ENCODE measurements at regions not wholly inside any gene's neighbourhood (a gene's known extent, or its start where the extent isn't known, plus 50 kb on each side); places are given as distances from the start of the nearest gene placed in this dataset.
A peak's percentile ranks its signal among the peaks of the same experiment; 100 is the strongest.

DNA sequence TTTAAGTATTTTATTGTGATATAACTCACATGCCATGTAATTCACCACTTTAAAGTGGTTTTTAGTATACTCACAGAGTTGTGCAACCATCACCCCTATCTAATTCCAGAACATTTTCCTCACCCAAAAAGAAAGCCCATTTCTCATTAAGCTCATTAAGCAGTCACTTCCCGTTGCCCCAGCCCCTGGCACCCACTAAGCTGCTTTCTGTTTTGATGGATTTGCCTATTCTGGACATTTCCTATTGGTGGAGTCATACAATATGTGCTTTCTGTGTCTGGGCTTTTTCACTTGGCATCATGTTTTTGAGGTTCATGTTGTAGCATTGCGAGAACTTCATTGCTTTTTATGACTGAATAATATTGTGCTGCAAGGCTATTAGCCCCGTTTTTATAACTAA, 66.0 kb downstream of the ARL6IP4 start:
- Histone ChIP-seq H3K36me3 (no peaks in the 10 kb centered on the region), H3K4me3 (no peak overlapping the region), H3K9me3 (no peaks in the 10 kb centered on the region), H3K4me1 (peaks cover 0 to 35% (median 13%) of the 10 kb centered on the region in 4 donors), H3K27me3 (no peaks in the 10 kb centered on the region), H3K27ac (peak overlapping the region in 1 of 4 donors; percentile 45)
- 35 to 49% methylated on average over 3 of the region's 3 CpGs for WGBS, 2 donors
- TF ChIP-seq EP300 (IDR thresholded peaks at IDR 0.05) (no peak), POLR2A (IDR thresholded peaks at IDR 0.05) (no peak)
- TF ChIP-seq, protein P1, sequence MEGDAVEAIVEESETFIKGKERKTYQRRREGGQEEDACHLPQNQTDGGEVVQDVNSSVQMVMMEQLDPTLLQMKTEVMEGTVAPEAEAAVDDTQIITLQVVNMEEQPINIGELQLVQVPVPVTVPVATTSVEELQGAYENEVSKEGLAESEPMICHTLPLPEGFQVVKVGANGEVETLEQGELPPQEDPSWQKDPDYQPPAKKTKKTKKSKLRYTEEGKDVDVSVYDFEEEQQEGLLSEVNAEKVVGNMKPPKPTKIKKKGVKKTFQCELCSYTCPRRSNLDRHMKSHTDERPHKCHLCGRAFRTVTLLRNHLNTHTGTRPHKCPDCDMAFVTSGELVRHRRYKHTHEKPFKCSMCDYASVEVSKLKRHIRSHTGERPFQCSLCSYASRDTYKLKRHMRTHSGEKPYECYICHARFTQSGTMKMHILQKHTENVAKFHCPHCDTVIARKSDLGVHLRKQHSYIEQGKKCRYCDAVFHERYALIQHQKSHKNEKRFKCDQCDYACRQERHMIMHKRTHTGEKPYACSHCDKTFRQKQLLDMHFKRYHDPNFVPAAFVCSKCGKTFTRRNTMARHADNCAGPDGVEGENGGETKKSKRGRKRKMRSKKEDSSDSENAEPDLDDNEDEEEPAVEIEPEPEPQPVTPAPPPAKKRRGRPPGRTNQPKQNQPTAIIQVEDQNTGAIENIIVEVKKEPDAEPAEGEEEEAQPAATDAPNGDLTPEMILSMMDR (IDR thresholded peaks at IDR 0.05) = no peak
- DNase-seq (ENCODE audit: low spot score in 2 of 2) = no peak

DNA sequence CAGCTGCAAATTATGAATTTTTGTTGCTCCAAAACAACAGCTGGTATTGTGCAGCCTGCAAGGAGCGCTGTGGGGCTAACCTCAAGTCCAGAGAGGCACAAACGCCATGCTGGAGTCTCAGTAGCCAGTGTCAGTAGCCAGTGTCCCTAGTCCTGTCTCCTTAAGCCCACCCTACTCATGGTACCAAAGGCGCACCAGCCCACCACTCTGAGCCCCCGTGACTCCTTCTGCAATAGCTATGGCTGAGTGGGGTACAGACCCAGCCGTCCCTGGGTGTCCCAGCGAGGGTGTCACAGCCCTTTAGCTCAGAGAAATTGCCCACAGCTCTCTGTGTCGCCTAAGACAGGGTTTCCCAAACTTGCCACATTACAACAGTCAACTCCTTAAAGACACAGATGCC, 65.2 kb downstream of the ARL6IP4 start:
- TF ChIP-seq, protein P1 (IDR thresholded peaks at IDR 0.05) = no peak
- TF ChIP-seq EP300 (IDR thresholded peaks at IDR 0.05) = no peak
- TF ChIP-seq POLR2A (IDR thresholded peaks at IDR 0.05) = no peak
- H3K9me3 ChIP-seq = no peaks in the 10 kb centered on the region
- no peaks in the 10 kb centered on the region for H3K27me3 ChIP-seq
- 57 to 69% methylated on average over 7 of the region's 7 CpGs for WGBS, 2 donors
- no peak overlapping the region for H3K4me3 ChIP-seq
- H3K36me3 ChIP-seq = no peaks in the 10 kb centered on the region
- DNase-seq (ENCODE audit: low spot score in 2 of 2) = no peak
- H3K27ac ChIP-seq = peak overlapping the region in 2 of 4 donors; percentile 45 to 64
- peaks cover 0 to 35% (median 13%) of the 10 kb centered on the region in 4 donors for H3K4me1 ChIP-seq

DNA sequence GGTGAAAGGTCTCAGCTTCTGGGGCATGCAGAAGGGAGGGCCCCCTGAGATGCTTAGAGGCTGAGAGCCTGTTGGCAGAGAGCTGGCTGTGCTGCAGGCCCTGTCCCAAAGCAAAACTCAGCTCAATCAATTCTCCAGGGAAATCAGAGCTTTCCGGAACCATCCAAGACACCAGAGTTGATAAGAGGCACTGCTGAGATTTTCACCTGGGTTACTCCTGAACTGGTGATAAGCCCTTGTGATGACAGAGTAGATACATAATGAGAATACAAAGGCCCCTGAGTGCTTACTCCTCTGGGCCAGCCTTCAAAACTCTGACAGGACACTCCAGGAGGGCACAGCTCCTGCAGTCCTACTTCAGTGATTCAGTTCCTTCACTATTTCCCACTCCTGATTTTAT, 63.9 kb downstream of the ARL6IP4 start:
- no peak for DNase-seq (ENCODE audit: low spot score in 2 of 2)
- WGBS, 2 donors = 92 to 100% methylated on average over 1 of the region's 1 CpG
- Histone ChIP-seq H3K9me3 (no peaks in the 10 kb centered on the region), H3K4me1 (peaks cover 0 to 35% (median 13%) of the 10 kb centered on the region in 4 donors), H3K27me3 (no peaks in the 10 kb centered on the region), H3K36me3 (no peaks in the 10 kb centered on the region), H3K4me3 (no peak overlapping the region), H3K27ac (peak overlapping the region in 1 of 4 donors; percentile 7)
- TF ChIP-seq, protein P1 (IDR thresholded peaks at IDR 0.05) = no peak
- TF ChIP-seq EP300 (IDR thresholded peaks at IDR 0.05) (no peak), POLR2A (IDR thresholded peaks at IDR 0.05) (no peak)

DNA sequence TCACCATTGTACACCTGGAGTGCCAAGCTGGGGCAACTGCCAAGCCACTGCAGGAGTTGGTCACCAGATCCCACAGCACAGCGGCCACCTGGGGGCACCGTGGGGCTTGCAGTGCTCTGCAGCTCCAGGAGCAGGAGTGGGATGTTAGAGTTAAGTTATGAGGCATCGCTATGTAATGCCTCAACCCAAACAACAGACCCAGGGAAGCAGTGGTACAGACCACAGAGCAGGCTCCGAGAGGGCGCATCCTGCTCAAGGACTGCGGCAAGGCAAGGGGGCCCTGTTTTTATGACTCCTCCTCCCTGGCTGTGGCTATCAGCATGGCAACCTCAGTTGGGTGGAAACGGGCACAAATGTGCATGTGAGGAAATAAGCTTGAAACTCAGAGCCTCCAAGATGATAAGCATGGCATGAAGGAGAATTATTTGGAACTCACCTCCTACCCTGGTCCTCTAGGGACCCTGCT, 63.1 kb downstream of the ARL6IP4 start:
- no peak overlapping the region for H3K4me3 ChIP-seq

DNA sequence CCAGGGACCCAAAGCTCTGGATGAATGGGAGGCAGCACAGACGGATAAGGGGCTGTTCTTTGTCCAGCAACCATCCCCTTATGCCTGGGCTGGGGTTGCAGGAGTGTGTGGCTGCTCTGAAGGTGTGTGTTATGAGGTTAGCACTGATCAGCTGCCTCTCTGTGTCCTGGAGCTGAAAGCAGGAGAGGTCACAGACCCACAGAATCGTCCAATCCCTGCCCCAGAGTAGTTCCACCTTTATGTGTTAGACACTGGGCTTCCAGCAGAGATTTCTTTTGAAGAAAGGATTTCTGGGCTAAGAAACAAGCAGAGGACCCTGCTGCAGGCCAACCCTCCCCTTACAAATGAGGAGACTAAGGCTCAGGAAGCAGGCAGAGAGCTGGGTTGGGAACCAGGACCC, 62.4 kb downstream of the ARL6IP4 start:
- TF ChIP-seq, protein P1 (IDR thresholded peaks at IDR 0.05) = no peak
- no peak for TF ChIP-seq EP300 (IDR thresholded peaks at IDR 0.05)
- WGBS, 2 donors = 60 to 74% methylated on average over 1 to 2 of the region's 2 CpGs
- H3K4me3 ChIP-seq = no peak overlapping the region
- no peaks in the 10 kb centered on the region for H3K36me3 ChIP-seq
- H3K4me1 ChIP-seq = peaks cover 0 to 35% (median 13%) of the 10 kb centered on the region in 4 donors
- H3K27ac ChIP-seq = no peak overlapping the region
- DNase-seq (ENCODE audit: low spot score in 2 of 2) = no peak
- H3K27me3 ChIP-seq = no peaks in the 10 kb centered on the region
- H3K9me3 ChIP-seq = no peaks in the 10 kb centered on the region

More for the DNA sequence above, 63.1 kb downstream of the ARL6IP4 start:
- H3K27me3 ChIP-seq = no peaks in the 10 kb centered on the region
- peaks cover 0 to 35% (median 13%) of the 10 kb centered on the region in 4 donors for H3K4me1 ChIP-seq
- 26 to 38% methylated on average over 5 to 7 of the region's 7 CpGs for WGBS, 2 donors
- peak; percentile 63 to 64 for DNase-seq (ENCODE audit: low spot score in 2 of 2)
- TF ChIP-seq POLR2A (IDR thresholded peaks at IDR 0.05) = no peak
- TF ChIP-seq, protein P1 (IDR thresholded peaks at IDR 0.05) = peak; percentile 47 to 79 (median 57)
- TF ChIP-seq EP300 (IDR thresholded peaks at IDR 0.05) = no peak
- no peaks in the 10 kb centered on the region for H3K36me3 ChIP-seq
- H3K9me3 ChIP-seq = no peaks in the 10 kb centered on the region
- H3K27ac ChIP-seq = no peak overlapping the region

Data from tibial nerve (tissue), 4 donors.